K562 (cell line): ENCODE measurements at regions not wholly inside any gene's neighbourhood (a gene's known extent, or its start where the extent isn't known, plus 50 kb on each side); places are given as distances from the start of the nearest gene placed in this dataset.

Experiments
- BCL6 ChIP-seq: fragments of 250-450 bp; sonication (Bioruptor Pico); IDR thresholded peaks from 2 replicates; pipeline ENCODE4 v1.4.0; 2020
- CTCF ChIP-seq, 3 experiments: IDR thresholded peaks in 2 of 3; conservative IDR thresholded peaks in 1 of 3; 2 replicates each; pipeline ENCODE4 v1.5.1; 2011 to 2012; ENCODE audit warnings: low read length in 3 of 3, mild to moderate bottlenecking in 3 of 3, control low read depth in 2 of 3, improper control_type of control experiment in 1 of 3, inconsistent platforms in 1 of 3, low read depth in 1 of 3, mixed read lengths in 1 of 3, moderate library complexity in 1 of 3; ENCODE audit not compliant: insufficient read depth in 2 of 3
- E4F1 ChIP-seq: fragments of 250-450 bp; sonication (Bioruptor Pico); IDR thresholded peaks from 2 replicates; pipeline ENCODE4 v1.5.0; 2021; ENCODE audit warnings: mild to moderate bottlenecking, borderline replicate concordance
- EGR1 ChIP-seq: fragments of 450-650 bp; conservative IDR thresholded peaks from 2 replicates; pipeline ENCODE4 v1.6.1; 2017; ENCODE audit warnings: mild to moderate bottlenecking
- GTF2F1 ChIP-seq: IDR thresholded peaks from 2 replicates; pipeline ENCODE4 v1.6.1; 2011; ENCODE audit warnings: low read depth, low read length, improper control_type of control experiment
- SNRNP70 ChIP-seq: fragments of 200-400 bp; formaldehyde crosslinking; optimal IDR thresholded peaks from 2 replicates; pipeline ENCODE3; 2017; ENCODE audit warnings: low read depth, low read length
- ZZZ3 ChIP-seq: fragments of 450-650 bp; IDR thresholded peaks from 2 replicates; pipeline ENCODE4 v1.6.1; 2016; ENCODE audit warnings: antibody characterized with exemption, mild to moderate bottlenecking, moderate library complexity

- TF ChIP-seq EGR1 = no peak
- no peak for TF ChIP-seq SNRNP70
- no peak for TF ChIP-seq BCL6 (CRISPR knock-in tag)
- TF ChIP-seq CTCF (IDR thresholded peaks at IDR 0.05 in 2 of 3, conservative IDR thresholded peaks at IDR 0.05 in 1 of 3; ENCODE audit: insufficient read depth in 2 of 3, low read depth in 1 of 3, low read length in 3 of 3) = no peak
- no peak for TF ChIP-seq E4F1 (CRISPR knock-in tag)
- no peak for TF ChIP-seq GTF2F1
- no peak for TF ChIP-seq ZZZ3
Observed at GRCh38 chr1:30413606-30414005, 309.8 kb downstream of the MATN1 start.
